PC-9 (cell line): ENCODE measurements at regions not wholly inside any gene's neighbourhood (a gene's known extent, or its start where the extent isn't known, plus 50 kb on each side); places are given as distances from the start of the nearest gene placed in this dataset.

ENCODE experiments used
- BruUV-seq: library from RNA; stranded (reverse); fragments of 400-500 nt; replicated peaks from 2 replicates; lab custom pipeline; 2021; lab: Mats Ljungman, UMichigan
- CTCF ChIA-PET: fragments of 300-600 bp; sonication (Branson Sonifier 250); formaldehyde crosslinking; loops from one replicate; lab custom pipeline; 2022; ENCODE audit warnings: antibody characterized with exemption; lab: Charles Lee
- POLR2A ChIA-PET: fragments of 300-600 bp; sonication (Branson Sonifier 250); formaldehyde crosslinking; loops from one replicate; lab custom pipeline; 2022; ENCODE audit warnings: antibody characterized with exemption; ENCODE audit not compliant: unreplicated experiment; lab: Charles Lee
- DNase-seq, 2 experiments: peaks; one replicate each; pipeline versions ENCODE4 v3.0.0 to v3.0.0-alpha.2; 2015 to 2022; ENCODE audit warnings: mixed read lengths in 1 of 2
- H2AFZ ChIP-seq: fragments of 200-600 bp; sonication (generic); 2 replicates; pipeline ENCODE4 v1.8.1; 2017; ENCODE audit warnings: antibody characterized with exemption
- H3F3A ChIP-seq: fragments of 200-600 bp; sonication (generic); 2 replicates; pipeline ENCODE4 v1.8.1; 2017; ENCODE audit warnings: antibody characterized with exemption, mild to moderate bottlenecking, low read depth; ENCODE audit not compliant: insufficient read depth
- H3K27ac ChIP-seq: fragments of 200-600 bp; sonication (generic); 2 replicates; pipeline ENCODE4 v1.6.1; 2016; ENCODE audit warnings: mixed run types
- H3K27me3 ChIP-seq: fragments of 200-600 bp; sonication (generic); 2 replicates; pipeline ENCODE4 v1.6.1; 2016; ENCODE audit warnings: low read depth, mixed run types; ENCODE audit not compliant: insufficient read depth
- H3K36me3 ChIP-seq: fragments of 200-600 bp; sonication (generic); 2 replicates; pipeline ENCODE4 v1.6.1; 2016; ENCODE audit warnings: low read depth, mixed run types
- H3K4me1 ChIP-seq: fragments of 200-600 bp; sonication (generic); replicated peaks from 2 replicates; pipeline ENCODE4 v1.6.1; 2016; ENCODE audit warnings: mixed run types; ENCODE audit not compliant: insufficient read depth
- H3K4me2 ChIP-seq: fragments of 200-600 bp; sonication (generic); 2 replicates; pipeline ENCODE4 v1.6.1; 2017; ENCODE audit warnings: mixed run types
- H3K4me3 ChIP-seq: fragments of 200-600 bp; sonication (generic); 2 replicates; pipeline ENCODE4 v1.6.1; 2016; ENCODE audit warnings: mixed run types
- H3K79me2 ChIP-seq: fragments of 200-600 bp; sonication (generic); 2 replicates; pipeline ENCODE4 v1.6.1; 2017; ENCODE audit warnings: low read depth, mixed run types
- H3K9me2 ChIP-seq: fragments of 200-600 bp; sonication (generic); 2 replicates; pipeline ENCODE4 v1.8.1; 2017; ENCODE audit warnings: mild to moderate bottlenecking; ENCODE audit not compliant: insufficient read depth
- H3K9me3 ChIP-seq: fragments of 200-600 bp; sonication (generic); 2 replicates; pipeline ENCODE4 v1.8.1; 2016; ENCODE audit warnings: low read depth; ENCODE audit not compliant: insufficient read depth
- H4K20me1 ChIP-seq: fragments of 200-600 bp; sonication (generic); 2 replicates; pipeline ENCODE4 v1.8.1; 2017; ENCODE audit not compliant: insufficient read depth
- CTCF ChIP-seq: fragments of 200-600 bp; sonication (generic); conservative IDR thresholded peaks from 2 replicates; pipeline ENCODE4 v1.6.1; 2017; ENCODE audit warnings: mixed run types, antibody characterized with exemption, mild to moderate bottlenecking, moderate library complexity
- EZH2 ChIP-seq: fragments of 200-600 bp; sonication (generic); IDR thresholded peaks from 2 replicates; pipeline ENCODE4 v1.8.0; 2017; ENCODE audit warnings: antibody characterized with exemption, low read depth
- intact Hi-C: fragments of 100-400 bp; cut with micrococcal nuclease; formaldehyde crosslinking; loops from one replicate; pipeline ENCODE4 v1.10.0; 2022; ENCODE audit not compliant: unreplicated experiment

- no peaks in the 10 kb centered on the region for H3K4me1 ChIP-seq
- no peak overlapping the region for H2AFZ ChIP-seq
- no peaks in the 10 kb centered on the region for H3K9me3 ChIP-seq
- H3K27ac ChIP-seq = no peak overlapping the region
- no peaks in the 10 kb centered on the region for H3K27me3 ChIP-seq
- intact Hi-C loops = no loop called here
- TF ChIP-seq CTCF (no peak), EZH2 (no peak)
- H3K36me3 ChIP-seq = no peaks in the 10 kb centered on the region
- ChIA-PET CTCF (no interaction called here), POLR2A (interaction anchor here (0.6 kb wide), 1 partner anchor 1580 kb away, joined by 3 read pairs; no protein-coding TSS in a partner anchor)
- H3K9me2 ChIP-seq = no peaks in the 10 kb centered on the region
- no peak for DNase-seq
- H3K4me2 ChIP-seq = no peak overlapping the region
- no peaks in the 10 kb centered on the region for H3K79me2 ChIP-seq
- no peak overlapping the region for H3K4me3 ChIP-seq
- no peaks in the 10 kb centered on the region for H4K20me1 ChIP-seq
- no TSS peak for BruUV-seq
- no peaks in the 10 kb centered on the region for H3F3A ChIP-seq
Observed at GRCh38 chr10:3287572-3288445, 115.2 kb upstream of the PITRM1 start.

GRCh38 chr10:3282674-3283017 lies 110.1 kb upstream of the PITRM1 start:
- Histone ChIP-seq H3F3A (no peaks in the 10 kb centered on the region), H4K20me1 (no peaks in the 10 kb centered on the region), H3K79me2 (no peaks in the 10 kb centered on the region), H3K27me3 (no peaks in the 10 kb centered on the region), H3K4me2 (no peak overlapping the region), H3K4me3 (no peak overlapping the region), H3K4me1 (no peaks in the 10 kb centered on the region), H3K36me3 (no peaks in the 10 kb centered on the region), H3K27ac (no peak overlapping the region), H2AFZ (no peak overlapping the region), H3K9me2 (no peaks in the 10 kb centered on the region), H3K9me3 (no peaks in the 10 kb centered on the region)
- no TSS peak for BruUV-seq
- POLR2A ChIA-PET = no interaction called here
- intact Hi-C loops = no loop called here
- DNase-seq = no peak
- CTCF ChIA-PET = no interaction called here
- no peak for TF ChIP-seq CTCF
- no peak for TF ChIP-seq EZH2

- no peak overlapping the region for H3K27ac ChIP-seq
- TF ChIP-seq CTCF (no peak), EZH2 (no peak)
- H3K4me3 ChIP-seq = no peak overlapping the region
- H3K79me2 ChIP-seq = no peaks in the 10 kb centered on the region
- H3K36me3 ChIP-seq = no peaks in the 10 kb centered on the region
- CTCF ChIA-PET = no interaction called here
- H3K4me2 ChIP-seq = no peak overlapping the region
- no peaks in the 10 kb centered on the region for H4K20me1 ChIP-seq
- no peak overlapping the region for H2AFZ ChIP-seq
- DNase-seq = no peak
- no peaks in the 10 kb centered on the region for H3K9me3 ChIP-seq
- BruUV-seq = no TSS peak
- H3K27me3 ChIP-seq = no peaks in the 10 kb centered on the region
- no peaks in the 10 kb centered on the region for H3F3A ChIP-seq
- no peaks in the 10 kb centered on the region for H3K4me1 ChIP-seq
- POLR2A ChIA-PET = interaction anchor here (0.6 kb wide), 1 partner anchor 462 kb away, joined by 7 read pairs; no protein-coding TSS in a partner anchor
- no peaks in the 10 kb centered on the region for H3K9me2 ChIP-seq
- intact Hi-C loops = no loop called here
Observed at GRCh38 chr10:3281941-3282673, 109.5 kb upstream of the PITRM1 start.
